NB4 (cell line): ENCODE measurements at regions not wholly inside any gene's neighbourhood (a gene's known extent, or its start where the extent isn't known, plus 50 kb on each side); places are given as distances from the start of the nearest gene placed in this dataset.

ENCODE experiments used
- CTCF ChIP-seq: IDR thresholded peaks from one replicate; pipeline ENCODE4 v1.5.1; 2012; ENCODE audit warnings: low read depth, low read length
- MYC ChIP-seq: IDR thresholded peaks from 2 replicates; pipeline ENCODE4 v1.6.1; 2011; ENCODE audit warnings: low read depth, low read length
- TF ChIP-seq, protein P1 (sequence below): IDR thresholded peaks from 2 replicates; pipeline ENCODE4 v1.6.1; 2011; ENCODE audit warnings: low read depth, low read length

GRCh38 chr5:142412581-142412980, 87.8 kb upstream of the SPRY4 start:
- TF ChIP-seq, protein P1, sequence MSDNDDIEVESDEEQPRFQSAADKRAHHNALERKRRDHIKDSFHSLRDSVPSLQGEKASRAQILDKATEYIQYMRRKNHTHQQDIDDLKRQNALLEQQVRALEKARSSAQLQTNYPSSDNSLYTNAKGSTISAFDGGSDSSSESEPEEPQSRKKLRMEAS: no peak
- no peak for TF ChIP-seq CTCF
- TF ChIP-seq MYC: no peak
